Ammon's horn (tissue), 1 donor: ENCODE measurements at regions not wholly inside any gene's neighbourhood (a gene's known extent, or its start where the extent isn't known, plus 50 kb on each side); places are given as distances from the start of the nearest gene placed in this dataset.
"Not testable (repeated sequence)": the region's sequence is repeated elsewhere in the genome, so short reads cannot be mapped to it uniquely, and the experiment has no call there.

Source experiments
- DNase-seq: peaks from one replicate; pipeline ENCODE4 v3.0.0-alpha.2; 2016; ENCODE audit warnings: low spot score

DNA sequence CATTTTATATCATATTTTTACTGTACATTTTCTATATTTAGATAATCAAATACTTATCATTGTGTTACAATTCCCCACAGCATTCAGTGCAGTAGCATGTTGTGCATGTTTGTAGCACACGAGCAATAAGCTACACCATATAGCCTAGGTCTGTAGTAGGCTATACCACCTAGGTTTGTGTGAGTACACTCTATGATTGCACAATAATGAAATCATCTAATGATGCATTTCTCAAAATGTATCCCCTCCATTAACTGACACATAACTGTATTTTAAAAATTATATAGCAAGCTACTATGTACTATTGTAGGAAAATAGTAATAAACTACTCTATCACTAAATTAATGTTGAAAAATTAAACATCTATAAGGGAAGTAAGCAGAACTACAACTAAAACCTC, 518.4 kb upstream of the PABPC4L start:
- DNase-seq = no peak

- DNase-seq = no peak
These were observed 507.0 kb upstream of the PABPC4L start for GRCh38 chr4:134708616-134709015.

GRCh38 chr4:134708026-134708425, 506.4 kb upstream of the PABPC4L start:
- DNase-seq = no peak

GRCh38 chr4:134702374-134702773, 500.8 kb upstream of the PABPC4L start:
- DNase-seq = no peak

DNA sequence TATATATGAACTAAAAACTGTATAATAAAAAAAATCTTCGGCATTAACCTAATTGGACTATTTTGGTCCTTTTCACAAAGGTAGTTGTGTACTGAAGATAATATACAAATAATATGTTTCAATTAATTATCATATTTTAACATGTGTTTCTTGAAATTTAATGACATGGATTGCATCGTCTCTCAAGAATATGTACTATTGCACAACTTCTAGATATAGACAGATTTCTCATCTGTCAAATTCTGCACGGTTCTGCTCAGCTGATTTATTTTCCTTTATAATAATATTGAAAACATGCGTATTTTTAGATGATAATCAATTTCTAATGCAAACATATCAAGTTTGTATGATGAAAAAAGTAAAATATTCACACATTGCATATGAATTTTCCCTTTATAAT, 498.7 kb upstream of the PABPC4L start:
- no peak for DNase-seq

GRCh38 chr4:134698831-134699230, 497.2 kb upstream of the PABPC4L start:
- not testable (repeated sequence) for DNase-seq

- DNase-seq = no peak
These were observed 493.8 kb upstream of the PABPC4L start for GRCh38 chr4:134695433-134695832.

- DNase-seq = no peak
These were observed 490.3 kb upstream of the PABPC4L start for GRCh38 chr4:134691915-134692314.

DNA sequence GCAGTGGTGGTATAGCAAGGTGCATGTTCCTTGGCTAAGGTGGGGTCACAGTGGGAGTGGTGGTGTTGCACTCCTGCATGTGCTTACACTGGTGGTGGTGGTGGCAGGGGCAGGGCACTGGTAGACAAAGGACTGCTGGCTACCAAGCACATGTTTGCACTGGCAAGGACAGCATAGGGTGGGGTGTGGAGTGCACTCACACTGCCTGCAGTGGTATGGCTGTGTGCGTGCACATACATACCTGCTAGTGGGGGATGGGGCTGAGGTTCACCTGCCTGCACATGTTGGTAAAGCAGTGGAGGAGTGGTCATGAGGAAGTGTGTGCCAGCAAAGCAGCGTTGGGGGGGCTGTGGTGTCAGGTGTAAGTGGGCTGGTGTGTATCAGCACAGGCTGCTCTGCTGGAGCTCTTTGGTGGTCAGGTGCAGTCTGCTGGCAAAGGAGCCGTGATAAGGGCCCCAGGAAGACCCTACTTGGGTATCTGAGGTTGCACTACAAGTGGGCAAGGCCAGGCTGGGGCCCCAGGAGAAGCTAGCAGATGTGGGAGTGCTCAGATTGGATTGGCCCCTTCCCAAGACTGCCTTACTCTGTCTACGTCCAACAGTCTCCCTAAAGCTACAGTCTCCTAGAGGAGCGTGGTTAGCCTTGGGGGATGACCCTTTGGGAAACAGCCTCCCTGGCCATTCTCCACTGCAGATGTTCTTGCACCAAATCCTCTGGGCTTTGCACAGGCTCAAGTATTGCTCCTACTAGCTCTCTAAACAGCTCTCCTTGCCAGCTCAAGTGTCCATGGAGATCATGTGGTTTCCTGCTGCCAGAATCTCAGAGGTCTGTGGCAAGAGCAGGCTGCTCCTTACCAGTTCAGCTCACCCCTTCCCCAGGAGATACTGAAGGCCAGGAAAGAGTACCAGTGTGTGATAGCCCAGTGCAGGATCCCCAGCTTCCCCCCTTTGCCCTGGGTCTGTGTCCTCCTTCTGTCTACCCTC, 486.3 kb upstream of the PABPC4L start:
- no peak for DNase-seq

GRCh38 chr4:134677209-134677814, 475.7 kb upstream of the PABPC4L start:
- DNase-seq = no peak

- DNase-seq = no peak
These were observed 466.6 kb upstream of the PABPC4L start for GRCh38 chr4:134668237-134668636.

DNA sequence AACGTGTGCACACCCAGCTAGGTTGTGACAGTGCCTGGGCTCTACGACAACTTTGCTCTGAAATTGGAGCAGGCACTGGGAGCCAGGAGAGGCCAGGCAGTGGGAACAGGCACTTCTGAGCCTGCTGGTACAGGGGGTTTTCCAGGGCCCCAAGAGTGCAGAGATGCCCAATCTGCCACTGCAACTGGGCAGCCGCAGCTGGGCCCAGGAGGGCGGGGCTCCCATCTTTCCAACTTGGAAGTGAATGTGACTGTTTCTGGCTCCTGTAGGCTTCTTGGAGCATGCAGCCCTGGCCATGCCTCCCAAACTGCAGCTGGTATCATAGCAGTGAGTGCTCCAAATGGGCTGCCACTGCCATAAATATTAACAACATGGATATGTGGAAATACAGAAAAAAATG, 465.1 kb upstream of the PABPC4L start:
- no peak for DNase-seq

GRCh38 chr4:134665429-134665828, 463.8 kb upstream of the PABPC4L start:
- no peak for DNase-seq

DNA sequence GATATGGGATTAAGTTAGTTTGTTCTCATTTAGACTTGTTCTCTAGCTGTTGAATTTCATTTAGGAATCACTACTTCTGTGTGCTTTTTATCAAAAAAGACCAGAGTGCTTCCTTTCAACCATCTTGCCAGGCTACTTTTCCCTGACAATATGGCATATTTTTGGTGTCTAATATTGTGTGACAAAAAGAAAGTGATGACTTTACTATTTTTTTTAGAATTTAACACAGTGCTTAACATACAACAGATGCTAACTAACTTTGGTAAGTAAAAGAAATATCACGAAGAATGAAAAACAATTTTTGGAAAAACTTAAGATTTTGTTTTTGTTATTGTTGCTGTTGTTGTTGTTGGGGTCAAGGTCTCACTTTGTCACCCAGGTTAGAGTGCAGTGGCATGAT, 462.2 kb upstream of the PABPC4L start:
- DNase-seq = no peak

DNA sequence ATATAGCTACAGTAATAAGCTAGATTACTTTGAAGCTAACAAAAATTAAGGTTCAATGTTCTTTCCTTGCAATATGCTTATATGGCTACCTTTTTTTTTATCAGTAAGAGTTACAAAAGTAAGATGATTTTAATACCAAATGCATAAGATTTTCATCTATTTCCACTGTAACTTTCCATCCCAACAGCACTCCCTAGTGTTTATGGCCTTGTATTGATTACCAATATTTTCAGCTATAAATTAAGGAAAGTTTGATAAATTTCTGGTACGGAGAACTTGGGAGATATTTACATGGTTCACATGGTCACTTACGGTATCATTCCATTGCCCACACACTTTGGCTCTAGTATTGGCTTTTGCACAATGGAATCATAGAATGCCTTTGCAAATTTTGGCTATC, 448.9 kb upstream of the PABPC4L start:
- DNase-seq = no peak

DNA sequence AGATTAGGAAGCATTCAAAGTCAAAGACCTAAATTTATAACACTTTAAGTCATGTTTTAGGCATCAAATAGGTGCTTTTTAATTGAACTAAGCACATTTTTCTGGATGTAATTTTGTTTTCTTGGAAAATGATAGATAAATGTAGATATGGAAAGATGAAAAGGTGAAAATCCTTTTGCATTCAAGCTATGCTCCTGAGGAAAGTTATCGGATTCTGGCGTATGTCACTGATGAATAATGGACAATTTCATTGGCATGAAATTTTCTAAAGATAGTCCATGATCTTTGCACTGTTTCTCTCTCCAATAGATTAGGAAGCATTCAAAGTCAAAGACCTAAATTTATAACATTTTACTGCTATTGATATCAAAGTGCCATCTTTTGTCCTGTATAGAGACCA, 444.2 kb upstream of the PABPC4L start:
- no peak for DNase-seq

DNA sequence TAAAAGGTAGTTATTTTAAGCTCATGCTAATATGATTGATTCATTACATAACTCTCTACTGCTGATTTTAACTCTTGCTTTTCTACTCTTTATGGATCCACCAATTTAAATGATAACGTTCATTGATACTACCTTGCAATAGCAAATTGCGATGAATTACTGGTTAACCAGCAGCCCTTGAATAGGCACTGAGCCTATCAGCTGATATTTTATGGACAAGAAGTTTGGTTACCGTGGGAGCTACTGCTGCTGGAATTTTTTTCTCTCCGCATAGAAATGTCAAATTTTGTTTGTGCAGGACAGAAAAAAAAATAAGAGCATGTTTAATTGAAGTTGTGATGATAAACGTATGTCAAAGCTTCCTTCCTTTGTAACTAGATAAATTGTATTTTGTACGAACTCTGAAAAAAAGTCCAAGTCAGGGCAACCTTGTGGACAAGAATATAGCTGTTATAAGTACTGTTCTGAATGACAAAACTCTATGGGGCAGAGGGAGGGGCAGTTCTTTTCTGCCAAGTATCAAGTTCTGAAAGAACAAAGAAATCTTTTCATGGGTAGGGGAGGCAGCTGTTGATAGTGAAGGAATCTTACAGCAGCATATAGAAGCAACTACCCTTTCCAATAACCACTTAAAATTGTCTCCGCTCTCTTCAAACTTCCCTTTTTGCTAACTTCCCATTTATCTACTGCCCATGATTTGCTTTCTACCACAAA, 434.9 kb upstream of the PABPC4L start:
- no peak for DNase-seq

DNA sequence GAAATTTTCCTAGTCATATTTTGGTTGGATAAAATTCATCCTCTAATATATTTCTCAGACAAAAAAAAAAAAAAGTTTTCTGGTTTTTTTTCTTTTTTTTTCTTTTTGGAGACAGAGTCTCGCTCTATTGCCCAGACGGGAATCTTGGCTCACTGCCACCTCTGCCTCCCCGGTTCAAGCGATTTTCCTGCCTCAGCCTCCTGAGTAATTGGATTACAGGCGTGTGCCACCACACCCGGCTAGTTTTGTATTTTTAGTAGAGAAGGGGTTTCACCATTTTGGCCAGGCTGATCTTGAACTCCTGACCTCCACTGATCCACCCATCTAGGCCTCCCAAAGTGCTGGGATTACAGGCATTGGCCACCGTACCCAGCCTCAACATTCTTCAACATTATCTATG, 432.7 kb upstream of the PABPC4L start:
- DNase-seq = no peak

GRCh38 chr4:134632056-134632455, 430.5 kb upstream of the PABPC4L start:
- no peak for DNase-seq

- no peak for DNase-seq
These were observed 426.5 kb upstream of the PABPC4L start for GRCh38 chr4:134628066-134628465.

DNA sequence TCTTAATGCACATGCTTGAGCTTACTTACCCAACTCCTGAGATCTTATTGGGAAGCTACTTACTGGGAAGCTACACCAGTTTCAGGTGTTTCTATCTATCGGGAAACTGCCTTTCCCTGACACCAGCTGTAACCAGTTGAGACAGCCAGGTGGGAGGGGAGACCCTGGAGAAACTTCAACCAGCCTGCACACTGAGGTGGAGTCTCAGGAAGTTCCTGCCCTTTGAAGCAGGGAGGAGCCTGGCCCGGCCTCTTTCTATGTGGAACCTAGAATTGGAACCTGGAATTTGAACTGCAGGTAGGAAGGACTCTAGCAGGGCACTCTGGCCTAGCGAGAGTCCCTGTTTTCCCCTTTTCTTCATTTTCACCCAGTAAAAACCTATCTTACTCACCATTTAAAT, 425.8 kb upstream of the PABPC4L start:
- DNase-seq = no peak

DNA sequence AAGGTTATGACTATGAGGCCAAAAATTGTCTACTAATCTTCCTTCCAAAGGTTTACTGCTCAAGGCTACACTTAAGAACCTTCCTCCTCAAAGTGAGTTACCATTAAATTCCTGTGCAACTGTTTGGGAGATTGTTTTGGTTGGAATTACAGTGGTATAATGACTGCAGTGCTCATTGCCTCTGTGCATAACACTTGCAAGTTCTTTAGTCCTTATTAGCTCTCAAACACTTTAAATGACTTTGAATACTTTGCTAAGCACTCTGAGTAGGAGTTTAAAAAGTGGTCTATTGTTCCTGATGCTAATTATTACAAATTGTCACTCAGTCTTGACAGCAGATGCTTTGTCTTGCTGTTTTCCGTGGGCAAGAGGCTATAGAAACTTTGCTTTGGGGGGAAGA, 422.8 kb upstream of the PABPC4L start:
- no peak for DNase-seq
